ENCODE measurements at regions not wholly inside any gene's neighbourhood (a gene's known extent, or its start where the extent isn't known, plus 50 kb on each side); places are given as distances from the start of the nearest gene placed in this dataset.

DNA sequence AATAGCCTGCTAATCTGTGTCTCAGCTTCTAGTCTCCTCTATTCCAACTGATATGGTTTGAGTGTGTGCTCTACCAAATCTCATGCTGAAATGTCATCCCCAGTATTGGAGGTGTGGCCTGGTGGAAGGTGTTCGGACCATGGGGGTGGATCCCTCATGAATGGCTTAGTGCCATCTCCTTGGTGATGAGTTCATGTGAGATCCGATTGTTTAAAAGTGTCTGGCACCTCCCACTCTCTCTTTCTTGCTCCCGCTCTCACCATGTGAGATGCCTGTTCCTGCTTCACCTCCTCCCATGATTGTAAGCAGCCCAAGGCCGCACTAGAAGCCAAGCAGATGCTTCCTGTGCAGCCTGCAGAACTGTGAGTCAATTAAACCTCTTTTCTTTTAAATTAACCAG is 73.5 kb upstream of the CAMK1G start:
- TF ChIP-seq, protein P1, sequence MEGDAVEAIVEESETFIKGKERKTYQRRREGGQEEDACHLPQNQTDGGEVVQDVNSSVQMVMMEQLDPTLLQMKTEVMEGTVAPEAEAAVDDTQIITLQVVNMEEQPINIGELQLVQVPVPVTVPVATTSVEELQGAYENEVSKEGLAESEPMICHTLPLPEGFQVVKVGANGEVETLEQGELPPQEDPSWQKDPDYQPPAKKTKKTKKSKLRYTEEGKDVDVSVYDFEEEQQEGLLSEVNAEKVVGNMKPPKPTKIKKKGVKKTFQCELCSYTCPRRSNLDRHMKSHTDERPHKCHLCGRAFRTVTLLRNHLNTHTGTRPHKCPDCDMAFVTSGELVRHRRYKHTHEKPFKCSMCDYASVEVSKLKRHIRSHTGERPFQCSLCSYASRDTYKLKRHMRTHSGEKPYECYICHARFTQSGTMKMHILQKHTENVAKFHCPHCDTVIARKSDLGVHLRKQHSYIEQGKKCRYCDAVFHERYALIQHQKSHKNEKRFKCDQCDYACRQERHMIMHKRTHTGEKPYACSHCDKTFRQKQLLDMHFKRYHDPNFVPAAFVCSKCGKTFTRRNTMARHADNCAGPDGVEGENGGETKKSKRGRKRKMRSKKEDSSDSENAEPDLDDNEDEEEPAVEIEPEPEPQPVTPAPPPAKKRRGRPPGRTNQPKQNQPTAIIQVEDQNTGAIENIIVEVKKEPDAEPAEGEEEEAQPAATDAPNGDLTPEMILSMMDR (conservative IDR thresholded peaks at IDR 0.05; ENCODE audit: low read depth in 2 of 2): no peak
- TF ChIP-seq EZH2 (IDR thresholded peaks at IDR 0.05; ENCODE audit: low read depth, unreplicated experiment): no peak
- no peak for TF ChIP-seq ZNF114 (CRISPR knock-in tag; IDR thresholded peaks at IDR 0.05)
- TF ChIP-seq, protein P2, sequence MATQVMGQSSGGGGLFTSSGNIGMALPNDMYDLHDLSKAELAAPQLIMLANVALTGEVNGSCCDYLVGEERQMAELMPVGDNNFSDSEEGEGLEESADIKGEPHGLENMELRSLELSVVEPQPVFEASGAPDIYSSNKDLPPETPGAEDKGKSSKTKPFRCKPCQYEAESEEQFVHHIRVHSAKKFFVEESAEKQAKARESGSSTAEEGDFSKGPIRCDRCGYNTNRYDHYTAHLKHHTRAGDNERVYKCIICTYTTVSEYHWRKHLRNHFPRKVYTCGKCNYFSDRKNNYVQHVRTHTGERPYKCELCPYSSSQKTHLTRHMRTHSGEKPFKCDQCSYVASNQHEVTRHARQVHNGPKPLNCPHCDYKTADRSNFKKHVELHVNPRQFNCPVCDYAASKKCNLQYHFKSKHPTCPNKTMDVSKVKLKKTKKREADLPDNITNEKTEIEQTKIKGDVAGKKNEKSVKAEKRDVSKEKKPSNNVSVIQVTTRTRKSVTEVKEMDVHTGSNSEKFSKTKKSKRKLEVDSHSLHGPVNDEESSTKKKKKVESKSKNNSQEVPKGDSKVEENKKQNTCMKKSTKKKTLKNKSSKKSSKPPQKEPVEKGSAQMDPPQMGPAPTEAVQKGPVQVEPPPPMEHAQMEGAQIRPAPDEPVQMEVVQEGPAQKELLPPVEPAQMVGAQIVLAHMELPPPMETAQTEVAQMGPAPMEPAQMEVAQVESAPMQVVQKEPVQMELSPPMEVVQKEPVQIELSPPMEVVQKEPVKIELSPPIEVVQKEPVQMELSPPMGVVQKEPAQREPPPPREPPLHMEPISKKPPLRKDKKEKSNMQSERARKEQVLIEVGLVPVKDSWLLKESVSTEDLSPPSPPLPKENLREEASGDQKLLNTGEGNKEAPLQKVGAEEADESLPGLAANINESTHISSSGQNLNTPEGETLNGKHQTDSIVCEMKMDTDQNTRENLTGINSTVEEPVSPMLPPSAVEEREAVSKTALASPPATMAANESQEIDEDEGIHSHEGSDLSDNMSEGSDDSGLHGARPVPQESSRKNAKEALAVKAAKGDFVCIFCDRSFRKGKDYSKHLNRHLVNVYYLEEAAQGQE (IDR thresholded peaks at IDR 0.05; ENCODE audit: unreplicated experiment): no peak
- no peak for TF ChIP-seq STAT1 (IDR thresholded peaks at IDR 0.05; ENCODE audit: unreplicated experiment)

Measured in GM23338 (cell line).